ENCODE measurements at regions not wholly inside any gene's neighbourhood (a gene's known extent, or its start where the extent isn't known, plus 50 kb on each side); places are given as distances from the start of the nearest gene placed in this dataset.
A peak's percentile ranks its signal among the peaks of the same experiment; 100 is the strongest.
"Not testable (repeated sequence)": the region's sequence is repeated elsewhere in the genome, so short reads cannot be mapped to it uniquely, and the experiment has no call there.

GRCh38 chr21:6466707-6467106, 4054.7 kb upstream of the TPTE start:
- H3K9me3 ChIP-seq; H3K4me3 ChIP-seq; DNase-seq (ENCODE audit: extremely low spot score in 2 of 2); H3K27me3 ChIP-seq; H3K4me1 ChIP-seq; H3K36me3 ChIP-seq; H3K27ac ChIP-seq; intact Hi-C loops (cut with DNase I): not testable (repeated sequence)

GRCh38 chr21:6467189-6467774, 4054.1 kb upstream of the TPTE start:
- intact Hi-C loops (cut with DNase I); H3K27ac ChIP-seq; H3K4me3 ChIP-seq; H3K27me3 ChIP-seq; H3K9me3 ChIP-seq; H3K4me1 ChIP-seq; DNase-seq (ENCODE audit: extremely low spot score in 2 of 2); H3K36me3 ChIP-seq: not testable (repeated sequence)

- H3K27me3 ChIP-seq; H3K4me1 ChIP-seq; DNase-seq (ENCODE audit: extremely low spot score in 2 of 2); H3K9me3 ChIP-seq; H3K4me3 ChIP-seq; H3K36me3 ChIP-seq; intact Hi-C loops (cut with DNase I); H3K27ac ChIP-seq: not testable (repeated sequence)
Observed at GRCh38 chr21:6467907-6468306, 4053.5 kb upstream of the TPTE start.

- intact Hi-C loops (cut with DNase I); H3K4me1 ChIP-seq; H3K9me3 ChIP-seq: not testable (repeated sequence)
Observed at GRCh38 chr21:6468331-6468860, 4053.0 kb upstream of the TPTE start.

GRCh38 chr21:6474250-6474968, 4047.0 kb upstream of the TPTE start:
- H3K4me3 ChIP-seq; H3K4me1 ChIP-seq; H3K9me3 ChIP-seq; H3K36me3 ChIP-seq; H3K27me3 ChIP-seq; H3K27ac ChIP-seq; intact Hi-C loops (cut with DNase I); DNase-seq (ENCODE audit: extremely low spot score in 2 of 2): not testable (repeated sequence)

More at GRCh38 chr21:6468331-6468860, 4053.0 kb upstream of the TPTE start:
- not testable (repeated sequence) for H3K36me3 ChIP-seq; H3K27ac ChIP-seq; DNase-seq (ENCODE audit: extremely low spot score in 2 of 2); H3K4me3 ChIP-seq; H3K27me3 ChIP-seq

GRCh38 chr21:6481116-6481515, 4040.3 kb upstream of the TPTE start:
- H3K9me3 ChIP-seq; DNase-seq (ENCODE audit: extremely low spot score in 2 of 2); H3K36me3 ChIP-seq; H3K27me3 ChIP-seq; H3K27ac ChIP-seq; intact Hi-C loops (cut with DNase I); H3K4me1 ChIP-seq; H3K4me3 ChIP-seq: not testable (repeated sequence)

- H3K27me3 ChIP-seq; DNase-seq (ENCODE audit: extremely low spot score in 2 of 2); H3K27ac ChIP-seq; H3K9me3 ChIP-seq; H3K4me3 ChIP-seq; intact Hi-C loops (cut with DNase I); H3K4me1 ChIP-seq; H3K36me3 ChIP-seq: not testable (repeated sequence)
Observed at GRCh38 chr21:6482616-6483015, 4038.8 kb upstream of the TPTE start.

GRCh38 chr21:6483645-6484044, 4037.7 kb upstream of the TPTE start:
- intact Hi-C loops (cut with DNase I); DNase-seq (ENCODE audit: extremely low spot score in 2 of 2): not testable (repeated sequence)

GRCh38 chr21:6486821-6487220, 4034.6 kb upstream of the TPTE start:
- intact Hi-C loops (cut with DNase I); H3K4me3 ChIP-seq; H3K9me3 ChIP-seq; H3K27me3 ChIP-seq; H3K36me3 ChIP-seq; DNase-seq (ENCODE audit: extremely low spot score in 2 of 2); H3K4me1 ChIP-seq; H3K27ac ChIP-seq: not testable (repeated sequence)

More at GRCh38 chr21:6483645-6484044, 4037.7 kb upstream of the TPTE start:
- not testable (repeated sequence) for H3K4me3 ChIP-seq, H3K27me3 ChIP-seq, H3K27ac ChIP-seq, H3K9me3 ChIP-seq, H3K4me1 ChIP-seq, H3K36me3 ChIP-seq

GRCh38 chr21:6492691-6493090, 4028.7 kb upstream of the TPTE start:
- H3K27ac ChIP-seq; H3K36me3 ChIP-seq; H3K4me3 ChIP-seq; intact Hi-C loops (cut with DNase I); H3K9me3 ChIP-seq; DNase-seq (ENCODE audit: extremely low spot score in 2 of 2); H3K4me1 ChIP-seq; H3K27me3 ChIP-seq: not testable (repeated sequence)

GRCh38 chr21:6493957-6494356, 4027.4 kb upstream of the TPTE start:
- not testable (repeated sequence) for H3K27me3 ChIP-seq, H3K9me3 ChIP-seq, H3K36me3 ChIP-seq

GRCh38 chr21:6496356-6496755, 4025.0 kb upstream of the TPTE start:
- H3K9me3 ChIP-seq; H3K27ac ChIP-seq; intact Hi-C loops (cut with DNase I); H3K4me3 ChIP-seq; H3K4me1 ChIP-seq; DNase-seq (ENCODE audit: extremely low spot score in 2 of 2); H3K27me3 ChIP-seq; H3K36me3 ChIP-seq: not testable (repeated sequence)

More at GRCh38 chr21:6493957-6494356, 4027.4 kb upstream of the TPTE start:
- H3K4me3 ChIP-seq; intact Hi-C loops (cut with DNase I); H3K27ac ChIP-seq; DNase-seq (ENCODE audit: extremely low spot score in 2 of 2); H3K4me1 ChIP-seq: not testable (repeated sequence)

- intact Hi-C loops (cut with DNase I); H3K36me3 ChIP-seq; H3K4me1 ChIP-seq; H3K27me3 ChIP-seq; H3K9me3 ChIP-seq; H3K27ac ChIP-seq; DNase-seq (ENCODE audit: extremely low spot score in 2 of 2): not testable (repeated sequence)
- H3K4me3 ChIP-seq, result peak overlapping the region in 1 of 2 donors; percentile 42
Observed at GRCh38 chr21:6498716-6499115, 4022.7 kb upstream of the TPTE start.

Data from vagina (tissue), 2 donors.